GM13976 (cell line): ENCODE measurements at regions not wholly inside any gene's neighbourhood (a gene's known extent, or its start where the extent isn't known, plus 50 kb on each side); places are given as distances from the start of the nearest gene placed in this dataset.

ENCODE experiments used
- DNase-seq: peaks from one replicate; pipeline ENCODE4 v3.0.0; 2012; ENCODE audit warnings: low spot score
- in situ Hi-C: fragments of 300-500 bp; cut with MboI; formaldehyde crosslinking; loops from one replicate; pipeline ENCODE4 v1.12.0; 2022; ENCODE audit warnings: low sequenced_read_pairs, mixed read lengths, inconsistent platforms; ENCODE audit not compliant: unreplicated experiment
- TF ChIP-seq, protein P1 (sequence below): IDR thresholded peaks from 2 replicates; pipeline ENCODE4 v1.5.1; 2012; ENCODE audit warnings: borderline replicate concordance, mild to moderate bottlenecking; ENCODE audit not compliant: insufficient read depth; ENCODE audit errors: extremely low read depth, missing control alignments, control extremely low read depth

DNA sequence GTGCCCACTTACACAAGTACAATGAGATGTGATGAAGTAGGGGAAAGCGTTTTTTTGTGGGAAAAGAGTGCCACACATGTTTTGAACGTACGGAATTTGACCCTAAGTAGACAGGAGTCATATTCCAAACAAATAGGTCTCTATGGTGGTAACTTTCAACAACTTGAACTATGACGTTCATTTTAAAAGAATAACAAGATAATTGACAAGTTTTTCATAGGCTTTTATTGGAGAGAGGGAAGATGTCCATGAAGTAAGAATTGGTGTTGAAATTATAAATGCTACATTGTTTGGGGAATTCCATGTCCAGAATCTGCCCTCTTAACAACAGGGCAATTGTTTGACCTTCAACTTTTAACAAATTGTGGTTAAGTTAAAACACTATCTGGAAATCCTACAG, 126.5 kb downstream of the GASK1B start:
- TF ChIP-seq, protein P1, sequence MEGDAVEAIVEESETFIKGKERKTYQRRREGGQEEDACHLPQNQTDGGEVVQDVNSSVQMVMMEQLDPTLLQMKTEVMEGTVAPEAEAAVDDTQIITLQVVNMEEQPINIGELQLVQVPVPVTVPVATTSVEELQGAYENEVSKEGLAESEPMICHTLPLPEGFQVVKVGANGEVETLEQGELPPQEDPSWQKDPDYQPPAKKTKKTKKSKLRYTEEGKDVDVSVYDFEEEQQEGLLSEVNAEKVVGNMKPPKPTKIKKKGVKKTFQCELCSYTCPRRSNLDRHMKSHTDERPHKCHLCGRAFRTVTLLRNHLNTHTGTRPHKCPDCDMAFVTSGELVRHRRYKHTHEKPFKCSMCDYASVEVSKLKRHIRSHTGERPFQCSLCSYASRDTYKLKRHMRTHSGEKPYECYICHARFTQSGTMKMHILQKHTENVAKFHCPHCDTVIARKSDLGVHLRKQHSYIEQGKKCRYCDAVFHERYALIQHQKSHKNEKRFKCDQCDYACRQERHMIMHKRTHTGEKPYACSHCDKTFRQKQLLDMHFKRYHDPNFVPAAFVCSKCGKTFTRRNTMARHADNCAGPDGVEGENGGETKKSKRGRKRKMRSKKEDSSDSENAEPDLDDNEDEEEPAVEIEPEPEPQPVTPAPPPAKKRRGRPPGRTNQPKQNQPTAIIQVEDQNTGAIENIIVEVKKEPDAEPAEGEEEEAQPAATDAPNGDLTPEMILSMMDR, result no peak
- in situ Hi-C loops, result no loop called here
- DNase-seq, result no peak

DNA sequence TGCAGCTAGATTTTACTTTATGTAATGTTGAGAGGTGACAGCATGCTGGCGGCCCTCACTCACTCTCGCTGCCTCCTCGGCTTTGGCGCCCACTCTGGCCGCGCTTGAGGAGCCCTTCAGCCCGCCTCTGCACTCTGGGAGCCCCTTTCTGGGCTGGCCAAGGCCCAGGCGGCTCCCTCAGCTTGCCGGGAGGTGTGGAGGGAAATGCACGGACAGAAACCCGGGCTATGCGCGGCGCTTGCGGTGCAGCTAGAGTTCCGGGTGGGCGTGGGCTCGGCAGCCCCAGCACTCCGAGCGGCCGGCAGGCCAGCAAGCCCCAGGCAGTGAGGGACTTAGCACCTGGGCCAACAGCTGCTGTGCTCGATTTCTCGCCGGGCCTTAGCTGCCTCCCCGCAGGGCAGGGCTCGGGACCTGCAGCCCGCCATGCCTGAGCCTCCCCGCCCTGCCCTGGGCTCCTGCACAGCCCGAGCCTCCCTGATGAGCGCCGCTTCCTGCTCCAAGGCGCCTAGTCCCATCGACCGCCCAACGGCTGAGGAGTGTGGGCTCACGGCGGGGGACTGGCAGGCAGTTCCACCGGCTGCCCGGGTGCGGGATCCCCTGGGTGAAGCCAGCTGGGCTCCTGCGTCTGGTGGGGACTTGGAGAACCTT, 128.7 kb downstream of the GASK1B start:
- no peak for DNase-seq
- in situ Hi-C loops, result no loop called here

DNA sequence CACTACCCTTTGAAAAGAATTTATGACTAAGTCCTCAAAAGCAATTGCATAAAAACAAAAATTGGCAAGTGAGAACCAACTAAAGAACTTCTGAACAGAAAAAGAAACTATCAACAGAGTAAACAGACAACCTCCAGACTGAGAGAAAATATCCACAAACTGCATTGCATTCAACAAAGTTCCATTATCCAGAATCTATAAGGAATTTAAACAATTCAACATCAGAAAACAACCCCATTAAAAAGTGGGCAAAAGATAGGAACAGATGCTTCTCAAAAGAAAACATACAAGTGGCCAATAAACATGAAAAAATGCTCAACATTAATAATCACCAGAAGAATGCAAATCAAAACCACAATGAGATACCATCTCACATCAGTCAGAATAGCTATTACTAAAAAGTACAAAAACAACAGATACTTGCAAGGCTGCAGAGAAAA, 130.2 kb downstream of the GASK1B start:
- TF ChIP-seq, protein P1, result no peak
- DNase-seq, result no peak
- in situ Hi-C loops, result no loop called here

More for the DNA sequence above, 128.7 kb downstream of the GASK1B start:
- TF ChIP-seq, protein P1, result no peak

DNA sequence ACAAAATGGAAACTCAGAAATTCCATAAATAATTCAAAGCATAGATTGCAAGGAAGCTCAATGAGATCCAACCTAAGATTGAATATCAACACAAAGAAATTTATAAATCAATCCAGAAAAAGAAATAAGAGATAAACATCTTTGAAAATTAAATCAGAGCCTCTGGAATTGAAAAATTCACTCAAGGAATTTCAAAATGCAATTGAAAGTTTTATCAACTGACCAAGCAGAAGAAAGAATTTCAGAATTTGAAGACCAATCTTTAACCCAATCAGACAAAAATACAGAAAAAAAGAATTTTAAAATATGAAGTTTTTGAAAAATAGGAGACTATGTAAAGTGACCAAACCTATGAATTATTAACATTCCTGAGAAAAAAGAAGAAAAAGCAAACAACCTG, 134.1 kb downstream of the GASK1B start:
- in situ Hi-C loops, result no loop called here
- DNase-seq, result no peak
- TF ChIP-seq, protein P1, result no peak

DNA sequence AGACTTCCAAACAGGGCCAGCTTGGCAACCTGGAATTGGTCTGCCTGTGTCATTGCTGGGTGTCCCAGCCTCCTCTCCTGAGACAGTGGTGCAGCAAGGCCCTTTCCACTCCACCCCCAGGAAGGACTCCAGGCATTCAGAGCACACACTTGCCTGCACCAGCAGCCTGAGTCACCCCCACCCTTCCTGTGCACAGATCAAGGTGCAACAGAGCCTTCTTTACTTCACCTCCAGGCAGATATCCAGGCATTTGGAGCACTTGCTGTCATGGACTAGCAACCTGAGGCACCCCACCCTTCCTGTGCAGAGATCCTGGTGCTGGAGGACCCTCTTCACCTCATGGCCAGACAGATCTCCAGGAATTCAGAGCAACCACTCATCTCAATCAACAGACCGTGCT, 135.8 kb downstream of the GASK1B start:
- TF ChIP-seq, protein P1, result no peak
- in situ Hi-C loops, result no loop called here
- no peak for DNase-seq

DNA sequence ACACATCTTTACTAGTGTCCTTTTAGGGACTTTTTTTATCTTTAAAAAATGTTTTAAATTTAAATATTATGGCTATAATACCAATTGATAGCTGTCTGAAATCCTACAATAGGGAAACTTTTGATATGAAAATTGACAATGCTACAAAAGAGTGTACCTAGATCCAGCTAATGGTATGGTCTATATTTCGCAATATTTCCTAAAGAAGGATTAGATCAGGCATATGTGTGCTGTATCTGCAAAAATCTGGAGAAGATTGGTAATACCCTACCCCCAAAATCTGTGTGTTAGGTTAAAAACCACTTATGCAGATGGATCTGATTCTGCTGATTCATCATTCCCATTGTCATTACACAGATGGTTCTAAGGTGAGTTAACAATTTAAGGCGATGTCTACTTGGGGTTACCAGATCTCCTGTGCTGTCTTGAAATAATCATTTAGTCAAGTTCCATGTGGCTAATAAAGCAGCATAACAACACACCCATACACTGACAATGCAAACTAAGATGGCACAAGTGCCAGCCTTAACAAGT, 137.1 kb downstream of the GASK1B start:
- DNase-seq, result no peak
- in situ Hi-C loops, result no loop called here
- TF ChIP-seq, protein P1, result no peak
